Mesenchymal stem cell (in vitro differentiated cells and primary cell): ENCODE measurements at regions not wholly inside any gene's neighbourhood (a gene's known extent, or its start where the extent isn't known, plus 50 kb on each side); places are given as distances from the start of the nearest gene placed in this dataset.

ENCODE experiments used
- DNase-seq: peaks from one replicate; pipeline ENCODE4 v3.0.0-alpha.2; 2013
- H2AFZ ChIP-seq: one replicate; pipeline ENCODE4 v1.6.1; 2013; ENCODE audit warnings: low read depth, mild to moderate bottlenecking, control low read depth, inconsistent platforms, low read length, moderate library complexity
- H2AK5ac ChIP-seq: 2 replicates; pipeline ENCODE4 v1.6.1; 2013; ENCODE audit warnings: low read length, moderate library complexity, mild to moderate bottlenecking, inconsistent platforms; ENCODE audit not compliant: severe bottlenecking
- H2BK120ac ChIP-seq: one replicate; pipeline ENCODE4 v1.6.1; 2013; ENCODE audit warnings: low read depth, mild to moderate bottlenecking, inconsistent platforms, low read length, moderate library complexity
- H2BK12ac ChIP-seq, 2 experiments: one replicate each; pipeline ENCODE4 v1.6.1; 2013; ENCODE audit warnings: inconsistent platforms in 2 of 2, low read length in 2 of 2, mild to moderate bottlenecking in 2 of 2, moderate library complexity in 2 of 2, control low read depth in 1 of 2
- H2BK15ac ChIP-seq: one replicate; pipeline ENCODE4 v1.6.1; 2013; ENCODE audit warnings: mild to moderate bottlenecking, low read depth, inconsistent platforms; ENCODE audit not compliant: poor library complexity, severe bottlenecking
- H2BK5ac ChIP-seq: 2 replicates; pipeline ENCODE4 v1.6.1; 2013; ENCODE audit warnings: low read depth, mild to moderate bottlenecking, low read length, control low read depth, inconsistent platforms; ENCODE audit not compliant: poor library complexity, severe bottlenecking
- H3K14ac ChIP-seq, 2 experiments: one replicate each; pipeline ENCODE4 v1.6.1; 2013; ENCODE audit warnings: inconsistent platforms in 2 of 2, low read length in 2 of 2, control low read depth in 1 of 2, mild to moderate bottlenecking in 1 of 2, moderate library complexity in 1 of 2
- H3K18ac ChIP-seq, 2 experiments: one replicate each; pipeline ENCODE4 v1.6.1; 2013; ENCODE audit warnings: inconsistent platforms in 2 of 2, low read length in 2 of 2, control low read depth in 1 of 2, low read depth in 1 of 2, mild to moderate bottlenecking in 1 of 2
- H3K23ac ChIP-seq, 2 experiments: one replicate each; pipeline ENCODE4 v1.6.1; 2013; ENCODE audit warnings: inconsistent platforms in 2 of 2, low read length in 2 of 2, mild to moderate bottlenecking in 2 of 2, moderate library complexity in 2 of 2, control low read depth in 1 of 2
- H3K27ac ChIP-seq: 2 replicates; pipeline ENCODE4 v1.5.1; 2013; ENCODE audit warnings: mild to moderate bottlenecking, moderate library complexity, low read length, control low read depth, inconsistent platforms; ENCODE audit not compliant: poor library complexity, severe bottlenecking
- H3K27me3 ChIP-seq, 2 experiments: 2 replicates each; pipeline versions ENCODE4 v1.6.1 to v1.7.0; 2013; ENCODE audit warnings: low read length in 2 of 2, mild to moderate bottlenecking in 2 of 2, moderate library complexity in 2 of 2, control low read depth in 1 of 2, inconsistent platforms in 1 of 2; ENCODE audit not compliant: control insufficient read depth in 1 of 2, insufficient read depth in 1 of 2
- H3K36me3 ChIP-seq, 2 experiments: 2 replicates each; pipeline versions ENCODE4 v1.6.1 to v1.7.0; 2013; ENCODE audit warnings: low read length in 2 of 2, control low read depth in 1 of 2, inconsistent platforms in 1 of 2, low read depth in 1 of 2, mild to moderate bottlenecking in 1 of 2; ENCODE audit not compliant: insufficient read depth in 2 of 2, control insufficient read depth in 1 of 2
- H3K4ac ChIP-seq, 2 experiments: one replicate each; pipeline ENCODE4 v1.6.1; 2013; ENCODE audit warnings: inconsistent platforms in 2 of 2, low read length in 2 of 2, mild to moderate bottlenecking in 2 of 2, moderate library complexity in 2 of 2, control low read depth in 1 of 2, low read depth in 1 of 2
- H3K4me1 ChIP-seq: 2 replicates; pipeline ENCODE4 v1.6.1; 2013; ENCODE audit warnings: low read depth, low read length, control low read depth; ENCODE audit not compliant: control insufficient read depth, insufficient read depth
- H3K4me2 ChIP-seq: 2 replicates; pipeline ENCODE4 v1.6.1; 2013; ENCODE audit warnings: low read length, mild to moderate bottlenecking, inconsistent platforms; ENCODE audit not compliant: poor library complexity, severe bottlenecking
- H3K4me3 ChIP-seq, 2 experiments: 2 replicates each; pipeline versions ENCODE4 v1.5.1 to v1.7.0; 2013; ENCODE audit warnings: low read length in 2 of 2, mild to moderate bottlenecking in 2 of 2, control low read depth in 1 of 2, low read depth in 1 of 2; ENCODE audit not compliant: insufficient read depth in 1 of 2
- H3K79me1 ChIP-seq: replicated peaks from 2 replicates; pipeline ENCODE4 v1.6.1; 2013; ENCODE audit warnings: mild to moderate bottlenecking, control low read depth, low read length, inconsistent platforms; ENCODE audit not compliant: poor library complexity, severe bottlenecking
- H3K9ac ChIP-seq: 2 replicates; pipeline ENCODE4 v1.7.0; 2013; ENCODE audit warnings: mild to moderate bottlenecking, low read length, moderate library complexity
- H3K9me3 ChIP-seq: 2 replicates; pipeline ENCODE4 v1.7.0; 2013; ENCODE audit warnings: mild to moderate bottlenecking, low read length; ENCODE audit not compliant: control insufficient read depth
- H4K8ac ChIP-seq: one replicate; pipeline ENCODE4 v1.6.1; 2013; ENCODE audit warnings: inconsistent platforms, mild to moderate bottlenecking, low read length, moderate library complexity
- H4K91ac ChIP-seq: one replicate; pipeline ENCODE4 v1.6.1; 2013; ENCODE audit warnings: mild to moderate bottlenecking, low read length, inconsistent platforms
- WGBS: methylation state at CpG from one replicate; pipeline ENCODE4 v1.1.7; 2013; ENCODE audit warnings: mixed read lengths; 5-methylcytosine and 5-hydroxymethylcytosine counted together

DNA sequence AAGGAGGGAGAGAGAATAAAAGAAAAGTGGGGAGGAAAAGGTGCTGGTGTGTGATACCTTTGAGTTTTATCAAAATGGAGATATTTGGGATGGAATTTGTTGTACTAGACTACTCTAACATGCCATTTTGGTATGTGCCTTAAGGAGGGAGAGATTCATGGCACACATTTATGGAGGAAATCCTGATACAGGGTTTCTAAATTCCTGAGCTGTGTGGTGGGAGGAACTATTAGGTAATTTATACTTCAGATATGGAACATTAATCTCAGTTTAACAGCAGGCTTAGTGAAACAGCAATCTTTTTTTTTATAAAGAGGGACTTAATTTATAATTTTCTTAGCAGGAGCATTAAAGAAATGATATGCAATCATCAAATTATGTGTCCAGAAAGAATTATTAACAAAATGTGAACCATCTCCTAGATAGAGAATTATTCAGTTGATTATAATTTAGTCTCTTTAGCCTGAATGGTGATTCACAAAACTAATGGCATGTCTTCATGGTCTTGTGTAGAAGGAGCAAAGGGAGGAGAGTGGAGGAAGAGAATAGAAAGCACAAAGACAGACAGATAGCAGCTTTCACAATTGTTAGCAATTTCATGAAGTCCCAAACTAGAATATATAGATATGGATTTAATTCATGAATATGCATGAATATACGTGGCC lies 301.6 kb downstream of the HLX start:
- H2BK15ac ChIP-seq = no peak overlapping the region
- DNase-seq = no peak
- H3K23ac ChIP-seq = no peak overlapping the region
- no peak overlapping the region for H2AFZ ChIP-seq
- no peaks in the 10 kb centered on the region for H3K36me3 ChIP-seq
- H3K4me3 ChIP-seq = no peak overlapping the region
- no peak overlapping the region for H3K9ac ChIP-seq
- no peak overlapping the region for H4K8ac ChIP-seq
- H2AK5ac ChIP-seq = no peak overlapping the region
- no peak overlapping the region for H3K4me2 ChIP-seq
- H2BK120ac ChIP-seq = no peak overlapping the region
- H3K4ac ChIP-seq = no peak overlapping the region
- no peak overlapping the region for H2BK12ac ChIP-seq
- 71% methylated on average over 1 of the region's 1 CpG for WGBS
- no peak overlapping the region for H3K18ac ChIP-seq
- no peak overlapping the region for H3K27ac ChIP-seq
- no peaks in the 10 kb centered on the region for H3K9me3 ChIP-seq
- H4K91ac ChIP-seq = no peak overlapping the region
- peaks cover 1% of the 10 kb centered on the region for H3K4me1 ChIP-seq
- H3K27me3 ChIP-seq = no peaks in the 10 kb centered on the region
- H3K14ac ChIP-seq = no peak overlapping the region
- H3K79me1 ChIP-seq = no peaks in the 10 kb centered on the region
- H2BK5ac ChIP-seq = no peak overlapping the region

DNA sequence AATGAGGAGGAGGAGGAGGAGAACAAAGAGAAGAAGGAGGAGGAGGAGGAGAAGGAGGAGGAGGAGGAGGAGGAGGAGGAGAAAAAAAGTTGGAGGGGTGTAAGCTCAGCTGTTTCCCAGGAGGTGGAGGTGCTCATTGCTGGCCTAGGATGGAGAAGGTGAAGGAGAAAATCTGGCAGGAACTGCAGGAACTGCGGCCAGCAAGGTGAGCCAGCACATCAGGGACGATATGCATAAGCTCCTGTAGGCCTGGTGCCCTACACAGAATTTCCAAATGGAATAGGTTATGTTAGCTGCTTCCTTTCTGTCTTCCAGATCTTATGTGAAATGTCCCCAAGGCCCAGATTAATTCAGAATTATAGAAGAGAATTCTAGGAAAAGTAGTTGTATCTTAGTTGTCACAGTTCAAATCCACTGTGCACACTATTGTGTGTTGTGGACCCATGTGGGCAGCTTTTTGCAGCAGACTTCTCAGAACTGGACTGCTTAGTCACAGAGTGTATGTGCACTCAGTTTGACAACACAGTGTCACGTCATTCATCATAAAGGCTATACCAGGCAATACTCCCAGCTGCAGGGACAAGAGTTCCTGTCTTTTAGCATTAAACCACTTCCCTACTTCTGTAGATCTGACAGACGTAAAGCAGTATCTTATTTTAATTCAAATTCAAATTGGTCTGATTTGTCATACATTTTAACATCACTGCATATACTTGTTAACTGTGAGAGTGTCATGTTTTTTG lies 303.7 kb downstream of the HLX start:
- WGBS = 70% methylated on average over 3 of the region's 4 CpGs
- H3K27me3 ChIP-seq = no peaks in the 10 kb centered on the region
- H3K4me3 ChIP-seq = no peak overlapping the region
- H2BK5ac ChIP-seq = no peak overlapping the region
- no peaks in the 10 kb centered on the region for H3K36me3 ChIP-seq
- no peak overlapping the region for H3K23ac ChIP-seq
- H2BK12ac ChIP-seq = peak overlapping the region in 1 of 2 experiments; percentile 47
- no peak overlapping the region for H3K4me2 ChIP-seq
- H3K9ac ChIP-seq = no peak overlapping the region
- no peak overlapping the region for H4K91ac ChIP-seq
- DNase-seq = no peak
- no peak overlapping the region for H3K14ac ChIP-seq
- H3K9me3 ChIP-seq = peaks cover 6% of the 10 kb centered on the region
- no peak overlapping the region for H2AFZ ChIP-seq
- peaks cover 1% of the 10 kb centered on the region for H3K4me1 ChIP-seq
- H2BK15ac ChIP-seq = no peak overlapping the region
- H2BK120ac ChIP-seq = peak overlapping the region; percentile 45
- peak overlapping the region; percentile 40 for H4K8ac ChIP-seq
- H3K79me1 ChIP-seq = no peaks in the 10 kb centered on the region
- H2AK5ac ChIP-seq = no peak overlapping the region
- no peak overlapping the region for H3K4ac ChIP-seq
- no peak overlapping the region for H3K18ac ChIP-seq
- no peak overlapping the region for H3K27ac ChIP-seq

DNA sequence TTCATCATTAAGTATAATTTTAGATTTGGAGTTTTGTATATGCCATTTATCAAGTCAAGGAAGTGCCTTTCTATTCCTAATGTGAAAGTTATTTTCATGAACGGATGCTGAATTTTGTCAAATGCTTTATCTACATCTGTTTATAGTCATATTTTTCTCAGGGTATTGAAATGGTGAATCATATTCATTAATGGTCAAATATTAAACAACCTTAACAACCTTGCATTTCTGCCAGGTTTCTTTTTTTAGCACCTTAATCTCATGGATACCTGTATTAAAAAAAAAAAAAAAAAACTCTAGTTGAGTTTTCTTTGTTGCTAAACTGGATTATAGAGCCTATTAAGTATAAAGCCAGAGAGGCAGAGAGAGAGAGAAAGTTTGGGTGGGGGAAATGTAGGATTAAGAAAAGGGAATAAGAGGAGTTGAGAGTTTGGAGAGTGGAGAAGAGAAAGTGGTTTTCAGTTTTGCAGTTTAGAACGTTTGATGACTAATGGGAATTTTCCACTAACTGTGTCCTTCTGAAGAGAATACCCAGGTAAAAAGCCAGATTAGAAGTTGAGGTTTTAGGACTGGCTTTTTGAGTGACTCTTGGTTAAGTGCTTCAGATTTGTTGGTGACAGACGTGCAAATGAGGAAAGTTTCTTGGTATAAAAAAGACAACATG lies 305.0 kb downstream of the HLX start:
- H3K14ac ChIP-seq = no peak overlapping the region
- no peak overlapping the region for H2AK5ac ChIP-seq
- no peak overlapping the region for H3K9ac ChIP-seq
- H2BK120ac ChIP-seq = no peak overlapping the region
- H3K4me3 ChIP-seq = no peak overlapping the region
- H2BK12ac ChIP-seq = no peak overlapping the region
- peak overlapping the region; percentile 61 for H3K27ac ChIP-seq
- H3K18ac ChIP-seq = no peak overlapping the region
- no peak overlapping the region for H2BK15ac ChIP-seq
- H2AFZ ChIP-seq = no peak overlapping the region
- H3K4me2 ChIP-seq = no peak overlapping the region
- no peak overlapping the region for H4K91ac ChIP-seq
- WGBS = 55% methylated on average over 2 of the region's 3 CpGs
- H3K79me1 ChIP-seq = no peaks in the 10 kb centered on the region
- H3K9me3 ChIP-seq = peaks cover 6% of the 10 kb centered on the region
- no peak overlapping the region for H2BK5ac ChIP-seq
- H3K36me3 ChIP-seq = no peaks in the 10 kb centered on the region
- peaks cover 1% of the 10 kb centered on the region for H3K4me1 ChIP-seq
- no peaks in the 10 kb centered on the region for H3K27me3 ChIP-seq
- DNase-seq = no peak
- H3K23ac ChIP-seq = no peak overlapping the region
- H4K8ac ChIP-seq = no peak overlapping the region
- no peak overlapping the region for H3K4ac ChIP-seq

DNA sequence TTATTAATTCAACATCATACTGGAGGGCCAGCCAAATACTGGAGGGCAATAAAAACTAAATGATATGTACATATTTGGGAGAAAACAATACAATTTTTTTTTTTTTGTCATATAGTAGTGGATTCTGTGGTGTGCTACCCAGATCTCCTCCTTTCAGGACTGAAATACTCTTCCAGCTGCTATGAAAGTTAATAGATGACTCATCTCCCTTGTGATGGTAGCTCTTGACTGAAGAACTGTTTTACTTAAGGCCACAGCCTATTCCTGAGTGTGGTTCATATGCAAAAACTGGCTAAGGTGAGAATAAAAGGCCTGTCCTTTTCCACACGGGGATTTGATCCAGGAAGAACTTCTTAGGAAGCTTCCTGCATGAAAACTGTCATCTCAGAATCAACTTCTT lies 307.9 kb downstream of the HLX start:
- no peak overlapping the region for H3K4ac ChIP-seq

More for the DNA sequence above, 307.9 kb downstream of the HLX start:
- Histone ChIP-seq H4K8ac (no peak overlapping the region), H3K9me3 (peaks cover 6% of the 10 kb centered on the region), H3K14ac (no peak overlapping the region), H3K4me3 (no peak overlapping the region), H3K36me3 (no peaks in the 10 kb centered on the region), H4K91ac (no peak overlapping the region), H3K27ac (no peak overlapping the region), H3K27me3 (no peaks in the 10 kb centered on the region), H3K9ac (no peak overlapping the region), H2BK120ac (no peak overlapping the region), H3K4me1 (peaks cover 1% of the 10 kb centered on the region), H2BK5ac (no peak overlapping the region), H2AFZ (no peak overlapping the region), H2AK5ac (no peak overlapping the region), H2BK12ac (no peak overlapping the region), H2BK15ac (no peak overlapping the region), H3K79me1 (no peaks in the 10 kb centered on the region), H3K23ac (no peak overlapping the region), H3K18ac (no peak overlapping the region), H3K4me2 (no peak overlapping the region)
- DNase-seq = no peak
- WGBS = 73% methylated on average over 1 of the region's 1 CpG
